ENCODE measurements at regions not wholly inside any gene's neighbourhood (a gene's known extent, or its start where the extent isn't known, plus 50 kb on each side); places are given as distances from the start of the nearest gene placed in this dataset.

GRCh38 chr6:150537491-150537890 lies 62.2 kb upstream of the PLEKHG1 start:
- Histone ChIP-seq H3K27me3 (no peaks in the 10 kb centered on the region), H3K9me3 (no peaks in the 10 kb centered on the region), H3K4me3 (no peak overlapping the region), H3K4me1 (peaks cover 11% of the 10 kb centered on the region), H3K36me3 (no peaks in the 10 kb centered on the region), H3K27ac (no peak overlapping the region)
- intact Hi-C loops (cut with DNase I): no loop called here
- TF ChIP-seq POLR2AphosphoS5 (IDR thresholded peaks at IDR 0.05; ENCODE audit: insufficient read depth in 1 of 2, low read depth in 1 of 2) (no peak), POLR2A (IDR thresholded peaks at IDR 0.05) (no peak), CTCF (IDR thresholded peaks at IDR 0.05) (no peak)
- no peak for DNase-seq (ENCODE audit: extremely low spot score in 2 of 2)

DNA sequence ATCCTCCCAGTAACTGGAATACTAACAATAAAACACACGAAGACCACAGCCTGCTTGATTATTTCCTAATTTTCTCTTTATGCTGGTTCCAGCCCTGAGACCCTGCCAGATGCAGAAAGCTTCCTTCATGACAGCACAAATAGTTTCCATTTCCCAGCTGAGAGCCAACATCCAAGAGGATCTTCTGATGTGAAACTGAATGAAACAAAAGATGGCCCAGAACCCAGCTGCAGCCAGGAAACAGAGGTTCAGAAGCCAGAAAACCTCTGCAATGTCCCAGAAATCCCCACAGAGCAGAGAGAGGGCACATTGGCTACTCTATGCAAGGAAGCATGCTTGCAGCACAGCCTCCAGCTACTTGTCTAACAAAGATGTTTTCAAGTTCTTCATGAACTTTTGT lies 61.8 kb upstream of the PLEKHG1 start:
- H3K9me3 ChIP-seq: no peaks in the 10 kb centered on the region
- peaks cover 11% of the 10 kb centered on the region for H3K4me1 ChIP-seq
- intact Hi-C loops (cut with DNase I): no loop called here
- no peak overlapping the region for H3K27ac ChIP-seq
- no peaks in the 10 kb centered on the region for H3K27me3 ChIP-seq
- no peak for DNase-seq (ENCODE audit: extremely low spot score in 2 of 2)
- TF ChIP-seq POLR2A (IDR thresholded peaks at IDR 0.05): no peak
- peak in 1 of 2 donors; percentile 6 for TF ChIP-seq POLR2AphosphoS5 (IDR thresholded peaks at IDR 0.05; ENCODE audit: insufficient read depth in 1 of 2, low read depth in 1 of 2)
- no peak overlapping the region for H3K4me3 ChIP-seq
- H3K36me3 ChIP-seq: no peaks in the 10 kb centered on the region

DNA sequence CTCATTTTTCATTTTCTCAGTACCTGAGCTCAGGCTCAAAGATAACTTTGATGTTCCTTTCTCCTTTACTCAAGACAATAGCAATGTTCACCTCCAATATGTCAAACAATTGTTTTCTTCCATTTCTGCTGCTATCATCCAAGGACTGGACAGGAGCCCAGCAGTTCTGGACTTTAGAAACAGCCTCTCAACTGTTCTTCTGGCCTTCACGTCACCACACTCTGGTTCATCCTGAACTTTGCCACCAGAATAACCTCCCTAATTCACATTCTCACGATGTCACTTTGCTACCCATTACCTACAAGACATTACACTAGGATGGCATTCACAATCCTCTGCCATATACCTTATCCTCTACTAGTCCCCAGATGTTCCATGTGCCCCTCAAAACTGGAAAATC lies 60.6 kb upstream of the PLEKHG1 start:
- no peak overlapping the region for H3K27ac ChIP-seq
- no peak for DNase-seq (ENCODE audit: extremely low spot score in 2 of 2)

DNA sequence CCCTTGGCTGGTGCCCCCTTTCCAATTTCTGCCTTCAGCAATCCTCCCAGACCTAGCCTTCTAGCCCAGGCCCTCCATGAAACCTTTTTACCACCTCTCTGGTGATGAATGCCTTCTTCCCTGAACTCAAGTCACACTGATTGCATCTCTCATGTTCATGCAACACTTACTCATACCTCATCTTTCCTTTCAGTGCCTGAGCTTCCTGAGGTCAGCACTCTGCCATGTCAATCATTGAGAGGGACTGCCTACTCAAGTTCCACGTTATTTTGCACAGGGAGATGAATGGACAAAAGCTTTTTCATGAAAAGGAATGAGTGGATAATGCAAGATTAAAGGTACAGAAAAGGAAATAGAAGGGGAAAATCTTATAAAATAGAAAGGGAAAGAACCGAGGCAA lies 60.1 kb upstream of the PLEKHG1 start:
- Histone ChIP-seq H3K36me3 (no peaks in the 10 kb centered on the region), H3K27ac (no peak overlapping the region), H3K27me3 (no peaks in the 10 kb centered on the region), H3K9me3 (no peaks in the 10 kb centered on the region), H3K4me3 (no peak overlapping the region), H3K4me1 (peaks cover 11% of the 10 kb centered on the region)
- intact Hi-C loops (cut with DNase I): no loop called here
- TF ChIP-seq POLR2AphosphoS5 (IDR thresholded peaks at IDR 0.05; ENCODE audit: insufficient read depth in 1 of 2, low read depth in 1 of 2): no peak
- no peak for TF ChIP-seq CTCF (IDR thresholded peaks at IDR 0.05)
- TF ChIP-seq POLR2A (IDR thresholded peaks at IDR 0.05): no peak
- no peak for DNase-seq (ENCODE audit: extremely low spot score in 2 of 2)

More for the DNA sequence above, 60.6 kb upstream of the PLEKHG1 start:
- H3K9me3 ChIP-seq: no peaks in the 10 kb centered on the region
- no peaks in the 10 kb centered on the region for H3K36me3 ChIP-seq
- H3K4me3 ChIP-seq: no peak overlapping the region
- H3K27me3 ChIP-seq: no peaks in the 10 kb centered on the region
- intact Hi-C loops (cut with DNase I): no loop called here
- TF ChIP-seq POLR2AphosphoS5 (IDR thresholded peaks at IDR 0.05; ENCODE audit: insufficient read depth in 1 of 2, low read depth in 1 of 2) (no peak), POLR2A (IDR thresholded peaks at IDR 0.05) (no peak), CTCF (IDR thresholded peaks at IDR 0.05) (no peak)
- H3K4me1 ChIP-seq: peaks cover 11% of the 10 kb centered on the region

- intact Hi-C loops (cut with DNase I): no loop called here
- H3K36me3 ChIP-seq: no peaks in the 10 kb centered on the region
- H3K4me3 ChIP-seq: no peak overlapping the region
- H3K4me1 ChIP-seq: peaks cover 11% of the 10 kb centered on the region
- H3K27ac ChIP-seq: no peak overlapping the region
- DNase-seq (ENCODE audit: extremely low spot score in 2 of 2): no peak
- no peaks in the 10 kb centered on the region for H3K9me3 ChIP-seq
- H3K27me3 ChIP-seq: no peaks in the 10 kb centered on the region
- TF ChIP-seq POLR2A (IDR thresholded peaks at IDR 0.05): no peak
- TF ChIP-seq CTCF (IDR thresholded peaks at IDR 0.05): no peak
- TF ChIP-seq POLR2AphosphoS5 (IDR thresholded peaks at IDR 0.05; ENCODE audit: insufficient read depth in 1 of 2, low read depth in 1 of 2): no peak
These were observed 58.1 kb upstream of the PLEKHG1 start for GRCh38 chr6:150541576-150541975.
